ENCODE measurements at regions not wholly inside any gene's neighbourhood (a gene's known extent, or its start where the extent isn't known, plus 50 kb on each side); places are given as distances from the start of the nearest gene placed in this dataset.

- Histone ChIP-seq H3K79me2 (ENCODE audit: low read length) (no peaks in the 10 kb centered on the region), H3K27ac (ENCODE audit: low read length) (peak overlapping the region; percentile 94), H4K20me1 (ENCODE audit: insufficient read depth, low read length) (no peaks in the 10 kb centered on the region), H3F3A (ENCODE audit: insufficient read depth, low read length) (peaks cover 28% of the 10 kb centered on the region), H3K27me3 (replicated peaks; ENCODE audit: insufficient read depth, low read length) (no peaks in the 10 kb centered on the region), H3K9ac (ENCODE audit: low read length) (peak overlapping the region; percentile 72), H3K9me2 (replicated peaks; ENCODE audit: insufficient read depth, low read length) (no peaks in the 10 kb centered on the region), H3K9me3 (replicated peaks; ENCODE audit: insufficient read depth, low read length) (no peaks in the 10 kb centered on the region), H3K36me3 (replicated peaks; ENCODE audit: insufficient read depth, low read length) (no peaks in the 10 kb centered on the region), H3K4me3 (ENCODE audit: low read length) (peak overlapping the region; percentile 46), H2AFZ (ENCODE audit: low read length) (0 out of 2 replicates have a peak overlapping the region, but pooled peaks have one; percentile 0), H3K4me2 (ENCODE audit: low read depth, low read length) (peak overlapping the region; percentile 75), H3K4me1 (ENCODE audit: low read length) (peaks cover 45% of the 10 kb centered on the region)
- peak; percentile 91 for DNase-seq
- TF ChIP-seq EZH2 (optimal IDR thresholded peaks at IDR 0.05; ENCODE audit: low read depth, low read length) = no peak
- no peak for TF ChIP-seq CTCF (IDR thresholded peaks at IDR 0.05; ENCODE audit: low read length)
- TF ChIP-seq EZH2phosphoT487 (IDR thresholded peaks at IDR 0.05; ENCODE audit: low read length) = no peak
Measured at GRCh38 chr2:8514796-8515758, 166.8 kb upstream of the ID2 start.

- H3K9me2 ChIP-seq (replicated peaks; ENCODE audit: insufficient read depth, low read length) = no peaks in the 10 kb centered on the region
- peaks cover 52% of the 10 kb centered on the region for H3K4me1 ChIP-seq (ENCODE audit: low read length)
- peaks cover 28% of the 10 kb centered on the region for H3F3A ChIP-seq (ENCODE audit: insufficient read depth, low read length)
- no peaks in the 10 kb centered on the region for H3K79me2 ChIP-seq (ENCODE audit: low read length)
- TF ChIP-seq CTCF (IDR thresholded peaks at IDR 0.05; ENCODE audit: low read length) (peak; percentile 48), EZH2 (optimal IDR thresholded peaks at IDR 0.05; ENCODE audit: low read depth, low read length) (no peak)
- DNase-seq = peak; percentile 83
- no peaks in the 10 kb centered on the region for H4K20me1 ChIP-seq (ENCODE audit: insufficient read depth, low read length)
- peak overlapping the region; percentile 17; the same call in 1 of the 2 replicates for H2AFZ ChIP-seq (ENCODE audit: low read length)
- peak overlapping the region; percentile 72 for H3K9ac ChIP-seq (ENCODE audit: low read length)
- no peaks in the 10 kb centered on the region for H3K36me3 ChIP-seq (replicated peaks; ENCODE audit: insufficient read depth, low read length)
- H3K4me3 ChIP-seq (ENCODE audit: low read length) = peak overlapping the region; percentile 8; the same call in 1 of the 2 replicates
- H3K27me3 ChIP-seq (replicated peaks; ENCODE audit: insufficient read depth, low read length) = no peaks in the 10 kb centered on the region
- H3K27ac ChIP-seq (ENCODE audit: low read length) = peak overlapping the region; percentile 94
- H3K4me2 ChIP-seq (ENCODE audit: low read depth, low read length) = peak overlapping the region; percentile 75
- H3K9me3 ChIP-seq (replicated peaks; ENCODE audit: insufficient read depth, low read length) = no peaks in the 10 kb centered on the region
Measured at GRCh38 chr2:8515864-8516533, 165.9 kb upstream of the ID2 start.

GRCh38 chr2:8517850-8518498 lies 163.9 kb upstream of the ID2 start:
- no peak for TF ChIP-seq EZH2phosphoT487 (IDR thresholded peaks at IDR 0.05; ENCODE audit: low read length)
- TF ChIP-seq CTCF (IDR thresholded peaks at IDR 0.05; ENCODE audit: low read length) = no peak
- no peak for TF ChIP-seq EZH2 (optimal IDR thresholded peaks at IDR 0.05; ENCODE audit: low read depth, low read length)
- Histone ChIP-seq H2AFZ (ENCODE audit: low read length) (no peak overlapping the region), H3K36me3 (replicated peaks; ENCODE audit: insufficient read depth, low read length) (no peaks in the 10 kb centered on the region), H3K4me3 (ENCODE audit: low read length) (no peak overlapping the region), H3K9me2 (replicated peaks; ENCODE audit: insufficient read depth, low read length) (no peaks in the 10 kb centered on the region), H3K27me3 (replicated peaks; ENCODE audit: insufficient read depth, low read length) (no peaks in the 10 kb centered on the region), H3K27ac (ENCODE audit: low read length) (no peak overlapping the region), H3K9me3 (replicated peaks; ENCODE audit: insufficient read depth, low read length) (no peaks in the 10 kb centered on the region), H3K9ac (ENCODE audit: low read length) (no peak overlapping the region), H3K4me2 (ENCODE audit: low read depth, low read length) (no peak overlapping the region), H3K4me1 (ENCODE audit: low read length) (peaks cover 61% of the 10 kb centered on the region), H4K20me1 (ENCODE audit: insufficient read depth, low read length) (no peaks in the 10 kb centered on the region), H3F3A (ENCODE audit: insufficient read depth, low read length) (peaks cover 39% of the 10 kb centered on the region), H3K79me2 (ENCODE audit: low read length) (no peaks in the 10 kb centered on the region)
- DNase-seq = no peak
